MM.1S (cell line): ENCODE measurements at regions not wholly inside any gene's neighbourhood (a gene's known extent, or its start where the extent isn't known, plus 50 kb on each side); places are given as distances from the start of the nearest gene placed in this dataset.
"Not testable (repeated sequence)": the region's sequence is repeated elsewhere in the genome, so short reads cannot be mapped to it uniquely, and the experiment has no call there.

Experiments used
- DNase-seq: peaks from one replicate; pipeline ENCODE4 v3.0.0-alpha.2; 2015
- H2AFZ ChIP-seq: fragments of 300-600 bp; sonication (generic); 2 replicates; pipeline ENCODE4 v1.6.0; 2016; ENCODE audit warnings: antibody characterized with exemption, low read length
- H3F3A ChIP-seq: fragments of 300-600 bp; sonication (generic); 2 replicates; pipeline ENCODE4 v1.6.1; 2016; ENCODE audit warnings: mild to moderate bottlenecking, antibody characterized with exemption, low read length, moderate library complexity, mixed read lengths; ENCODE audit not compliant: insufficient read depth
- H3K27ac ChIP-seq: fragments of 300-600 bp; sonication (generic); 2 replicates; pipeline ENCODE4 v1.5.1; 2016; ENCODE audit warnings: mild to moderate bottlenecking, low read length
- H3K27me3 ChIP-seq: fragments of 300-600 bp; sonication (generic); replicated peaks from 2 replicates; pipeline ENCODE4 v1.6.0; 2016; ENCODE audit warnings: low read length; ENCODE audit not compliant: insufficient read depth
- H3K36me3 ChIP-seq: fragments of 300-600 bp; sonication (generic); replicated peaks from 2 replicates; pipeline ENCODE4 v1.6.1; 2016; ENCODE audit warnings: mild to moderate bottlenecking, low read length, mixed read lengths; ENCODE audit not compliant: insufficient read depth
- H3K4me1 ChIP-seq: fragments of 300-600 bp; sonication (generic); 2 replicates; pipeline ENCODE4 v1.6.1; 2016; ENCODE audit warnings: low read length, mixed read lengths
- H3K4me2 ChIP-seq: fragments of 300-600 bp; sonication (generic); 2 replicates; pipeline ENCODE4 v1.6.0; 2016; ENCODE audit warnings: low read depth, low read length
- H3K4me3 ChIP-seq: fragments of 300-600 bp; sonication (generic); 2 replicates; pipeline ENCODE4 v1.5.1; 2016; ENCODE audit warnings: low read length, mixed read lengths
- H3K79me2 ChIP-seq: fragments of 300-600 bp; sonication (generic); 2 replicates; pipeline ENCODE4 v1.6.1; 2016; ENCODE audit warnings: mixed run types, low read length, mixed read lengths
- H3K9ac ChIP-seq: fragments of 300-600 bp; sonication (generic); 2 replicates; pipeline ENCODE4 v1.6.1; 2016; ENCODE audit warnings: low read length, mixed read lengths
- H3K9me2 ChIP-seq: fragments of 300-600 bp; sonication (generic); replicated peaks from 2 replicates; pipeline ENCODE4 v1.6.1; 2016; ENCODE audit warnings: mild to moderate bottlenecking, low read length, mixed read lengths; ENCODE audit not compliant: insufficient read depth
- H3K9me3 ChIP-seq: fragments of 300-600 bp; sonication (generic); replicated peaks from 2 replicates; pipeline ENCODE4 v1.6.1; 2016; ENCODE audit warnings: mild to moderate bottlenecking, low read length, mixed read lengths; ENCODE audit not compliant: insufficient read depth
- H4K20me1 ChIP-seq: fragments of 300-600 bp; sonication (generic); 2 replicates; pipeline ENCODE4 v1.6.1; 2016; ENCODE audit warnings: mild to moderate bottlenecking, low read length, moderate library complexity, mixed read lengths; ENCODE audit not compliant: insufficient read depth
- EZH2 ChIP-seq: fragments of 300-600 bp; sonication (generic); optimal IDR thresholded peaks from 2 replicates; pipeline ENCODE3; 2017; ENCODE audit warnings: low read depth, mild to moderate bottlenecking, antibody characterized with exemption, low read length, mixed read lengths
- EZH2phosphoT487 ChIP-seq: fragments of 300-600 bp; sonication (generic); IDR thresholded peaks from 2 replicates; pipeline ENCODE4 v1.6.1; 2018; ENCODE audit warnings: antibody characterized with exemption, low read length
- TF ChIP-seq, protein P1 (sequence below): fragments of 300-600 bp; sonication (generic); IDR thresholded peaks from 2 replicates; pipeline ENCODE4 v1.5.1; 2016; ENCODE audit warnings: antibody characterized with exemption, low read length, mixed read lengths

DNA sequence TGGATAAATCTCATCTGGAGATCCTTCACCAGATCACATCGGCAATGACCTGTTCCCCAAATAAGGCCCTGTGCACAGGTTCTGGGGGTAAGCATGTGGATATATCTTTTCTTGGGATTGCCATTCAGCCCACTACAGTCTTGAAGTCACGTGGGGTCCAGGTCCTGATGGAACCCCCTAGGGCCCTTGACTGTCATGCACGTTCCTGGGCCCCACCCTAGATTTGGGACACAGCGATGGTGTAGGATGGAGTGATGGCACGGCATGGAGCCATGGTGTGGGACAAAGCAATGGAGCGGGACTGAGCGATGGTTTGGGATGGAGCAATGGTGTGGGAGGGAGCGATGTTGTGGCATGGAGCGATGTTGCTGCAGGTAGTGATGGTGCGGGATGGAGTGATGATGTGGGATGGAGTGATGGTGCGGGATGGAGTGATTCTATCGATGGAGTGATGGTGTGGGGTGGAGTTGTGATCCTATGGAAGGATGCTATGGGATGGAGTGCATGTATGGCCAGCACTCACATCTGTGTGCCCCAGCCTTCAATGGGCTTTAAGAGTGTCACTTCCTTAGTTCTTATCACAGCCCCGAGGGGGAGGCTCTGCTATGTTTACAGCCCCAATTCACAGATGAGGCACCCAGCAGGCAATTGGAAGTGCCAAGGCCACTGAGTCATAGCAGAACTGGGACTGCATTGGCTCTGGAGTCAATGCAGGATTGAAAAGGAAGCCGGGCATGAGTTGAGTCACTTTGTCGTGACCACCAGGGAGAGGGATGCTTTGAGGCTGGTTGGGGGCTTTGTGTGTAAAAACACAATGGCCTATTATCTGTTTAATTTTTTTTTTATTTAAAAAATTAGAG, 97.0 kb upstream of the C1orf174 start:
- peaks cover 93% of the 10 kb centered on the region for H3K27me3 ChIP-seq
- H3K9ac ChIP-seq = no peak overlapping the region
- no peak overlapping the region for H2AFZ ChIP-seq
- H3F3A ChIP-seq = no peaks in the 10 kb centered on the region
- no peak overlapping the region for H3K4me3 ChIP-seq
- no peak overlapping the region for H3K4me2 ChIP-seq
- no peaks in the 10 kb centered on the region for H3K36me3 ChIP-seq
- H3K9me3 ChIP-seq = no peaks in the 10 kb centered on the region
- DNase-seq = no peak
- no peak for TF ChIP-seq EZH2
- TF ChIP-seq, protein P1, sequence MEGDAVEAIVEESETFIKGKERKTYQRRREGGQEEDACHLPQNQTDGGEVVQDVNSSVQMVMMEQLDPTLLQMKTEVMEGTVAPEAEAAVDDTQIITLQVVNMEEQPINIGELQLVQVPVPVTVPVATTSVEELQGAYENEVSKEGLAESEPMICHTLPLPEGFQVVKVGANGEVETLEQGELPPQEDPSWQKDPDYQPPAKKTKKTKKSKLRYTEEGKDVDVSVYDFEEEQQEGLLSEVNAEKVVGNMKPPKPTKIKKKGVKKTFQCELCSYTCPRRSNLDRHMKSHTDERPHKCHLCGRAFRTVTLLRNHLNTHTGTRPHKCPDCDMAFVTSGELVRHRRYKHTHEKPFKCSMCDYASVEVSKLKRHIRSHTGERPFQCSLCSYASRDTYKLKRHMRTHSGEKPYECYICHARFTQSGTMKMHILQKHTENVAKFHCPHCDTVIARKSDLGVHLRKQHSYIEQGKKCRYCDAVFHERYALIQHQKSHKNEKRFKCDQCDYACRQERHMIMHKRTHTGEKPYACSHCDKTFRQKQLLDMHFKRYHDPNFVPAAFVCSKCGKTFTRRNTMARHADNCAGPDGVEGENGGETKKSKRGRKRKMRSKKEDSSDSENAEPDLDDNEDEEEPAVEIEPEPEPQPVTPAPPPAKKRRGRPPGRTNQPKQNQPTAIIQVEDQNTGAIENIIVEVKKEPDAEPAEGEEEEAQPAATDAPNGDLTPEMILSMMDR = no peak
- TF ChIP-seq EZH2phosphoT487 = no peak
- H3K4me1 ChIP-seq = no peaks in the 10 kb centered on the region
- H3K9me2 ChIP-seq = no peaks in the 10 kb centered on the region
- H3K27ac ChIP-seq = no peak overlapping the region
- H4K20me1 ChIP-seq = no peaks in the 10 kb centered on the region
- H3K79me2 ChIP-seq = no peaks in the 10 kb centered on the region

DNA sequence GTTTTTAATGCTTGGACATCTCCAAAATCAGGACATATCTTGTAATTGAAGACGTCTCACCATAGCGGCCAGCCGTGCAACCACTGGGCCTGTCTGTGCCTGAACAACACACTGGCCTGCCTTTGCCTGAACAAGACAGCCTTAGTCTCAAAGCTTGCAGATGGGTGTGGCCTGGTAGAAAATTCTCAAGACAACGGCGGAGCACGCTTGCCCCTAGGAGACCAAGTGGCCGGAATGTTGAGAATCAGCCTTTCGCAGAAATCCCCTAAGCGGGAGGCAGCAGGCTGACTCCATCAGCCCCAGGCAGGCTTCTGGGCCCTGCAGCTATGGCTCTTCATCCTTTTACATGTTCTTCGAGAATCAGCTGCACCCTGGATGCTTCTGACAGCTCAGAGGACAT, 98.0 kb upstream of the C1orf174 start:
- Histone ChIP-seq H3K4me2 (no peak overlapping the region), H3K4me3 (no peak overlapping the region), H3K9ac (no peak overlapping the region), H3K27me3 (peaks cover 97% of the 10 kb centered on the region), H2AFZ (no peak overlapping the region), H3K9me2 (no peaks in the 10 kb centered on the region), H3K4me1 (no peaks in the 10 kb centered on the region), H3K79me2 (no peaks in the 10 kb centered on the region), H3F3A (no peaks in the 10 kb centered on the region), H3K36me3 (no peaks in the 10 kb centered on the region), H3K27ac (no peak overlapping the region), H3K9me3 (no peaks in the 10 kb centered on the region), H4K20me1 (no peaks in the 10 kb centered on the region)
- TF ChIP-seq, protein P1 = no peak
- TF ChIP-seq EZH2phosphoT487 (no peak), EZH2 (no peak)
- DNase-seq = no peak

DNA sequence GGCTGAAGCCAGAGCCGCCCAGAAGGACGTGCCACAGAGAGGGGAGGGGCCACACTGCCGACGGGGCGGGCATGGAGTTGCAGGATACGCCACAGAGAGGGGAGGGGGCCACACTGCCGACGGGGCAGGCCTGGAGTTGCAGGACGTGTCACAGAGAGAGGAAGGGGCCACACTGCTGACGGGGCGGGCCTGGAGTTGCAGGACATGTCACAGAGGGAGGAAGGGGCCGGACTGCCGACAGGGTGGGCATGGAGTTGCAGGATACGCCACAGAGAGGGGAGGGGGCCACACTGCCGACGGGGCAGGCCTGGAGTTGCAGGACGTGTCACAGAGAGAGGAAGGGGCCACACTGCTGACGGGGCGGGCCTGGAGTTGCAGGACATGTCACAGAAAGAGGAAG, 99.4 kb upstream of the C1orf174 start:
- not testable (repeated sequence) for H3K9ac ChIP-seq, DNase-seq, H3K79me2 ChIP-seq, H3K9me3 ChIP-seq, H3K4me2 ChIP-seq, H3K4me1 ChIP-seq, H2AFZ ChIP-seq, H3F3A ChIP-seq, H3K4me3 ChIP-seq, H3K27ac ChIP-seq, H4K20me1 ChIP-seq, H3K9me2 ChIP-seq, H3K36me3 ChIP-seq
- peaks cover 92% of the 10 kb centered on the region for H3K27me3 ChIP-seq
